CD4-positive, CD25-positive, alpha-beta regulatory T cell (primary cell): ENCODE measurements at regions not wholly inside any gene's neighbourhood (a gene's known extent, or its start where the extent isn't known, plus 50 kb on each side); places are given as distances from the start of the nearest gene placed in this dataset.
"Not testable (repeated sequence)": the region's sequence is repeated elsewhere in the genome, so short reads cannot be mapped to it uniquely, and the experiment has no call there.

Experiments used
- ATAC-seq, 2 donors: fragments of 150-1000 bp; cut with Tn5 transposase; one replicate each; pipeline ENCODE4 v1.10.0; 2021; ENCODE audit warnings: low read depth in 2 of 2, moderate number of reproducible peaks in 2 of 2, moderate library complexity in 1 of 2
- DNase-seq, 3 donors: peaks; one replicate each; pipeline versions ENCODE4 v3.0.0 to v3.0.0-alpha.2; 2012 to 2022; ENCODE audit warnings: mixed read lengths in 1 of 3
- H3K27ac ChIP-seq: one replicate; pipeline ENCODE4 v1.7.0; 2013; ENCODE audit warnings: mild to moderate bottlenecking, low read length; ENCODE audit not compliant: insufficient read depth, poor library complexity, severe bottlenecking
- H3K27me3 ChIP-seq: one replicate; pipeline ENCODE4 v1.7.0; 2013; ENCODE audit warnings: low read length; ENCODE audit not compliant: control insufficient read depth, insufficient read depth
- H3K36me3 ChIP-seq: one replicate; pipeline ENCODE4 v1.7.0; 2013; ENCODE audit warnings: mild to moderate bottlenecking, low read length, moderate library complexity; ENCODE audit not compliant: control insufficient read depth, insufficient read depth
- H3K4me1 ChIP-seq: 2 replicates; pipeline ENCODE4 v1.7.0; 2013; ENCODE audit warnings: mild to moderate bottlenecking, low read length; ENCODE audit not compliant: insufficient read depth, control insufficient read depth, poor library complexity, severe bottlenecking
- H3K4me3 ChIP-seq: one replicate; pipeline ENCODE4 v1.7.0; 2013; ENCODE audit warnings: low read depth, mild to moderate bottlenecking, low read length, moderate library complexity
- H3K9me3 ChIP-seq, 2 experiments: 1 replicate in 1 of 2; 2 replicates in 1 of 2; pipeline ENCODE4 v1.7.0; 2013; ENCODE audit warnings: low read length in 2 of 2, mild to moderate bottlenecking in 1 of 2, moderate library complexity in 1 of 2; ENCODE audit not compliant: control insufficient read depth in 2 of 2
- H3K27ac Mint-ChIP-seq, 3 donors: one replicate each; pipeline ENCODE4 v1.8.0; 2020 to 2022; ENCODE audit warnings: mild to moderate bottlenecking in 3 of 3, mixed read lengths in 3 of 3, moderate library complexity in 2 of 3
- H3K27me3 Mint-ChIP-seq: one replicate; pipeline ENCODE4 v1.8.0; 2022; ENCODE audit warnings: mild to moderate bottlenecking, mixed read lengths
- H3K36me3 Mint-ChIP-seq: one replicate; pipeline ENCODE4 v1.8.0; 2020; ENCODE audit warnings: mixed read lengths
- H3K4me1 Mint-ChIP-seq, 4 donors: one replicate each; pipeline ENCODE4 v1.8.0; 2020 to 2022; ENCODE audit warnings: mixed read lengths in 4 of 4, mild to moderate bottlenecking in 1 of 4
- H3K4me3 Mint-ChIP-seq, 4 donors: one replicate each; pipeline ENCODE4 v1.8.0; 2020 to 2022; ENCODE audit warnings: mild to moderate bottlenecking in 4 of 4, mixed read lengths in 4 of 4, moderate library complexity in 3 of 4
- H3K9me3 Mint-ChIP-seq, 7 donors: one replicate each; pipeline ENCODE4 v1.8.0; 2020 to 2022; ENCODE audit warnings: mixed read lengths in 7 of 7, mild to moderate bottlenecking in 3 of 7, moderate library complexity in 2 of 7

DNA sequence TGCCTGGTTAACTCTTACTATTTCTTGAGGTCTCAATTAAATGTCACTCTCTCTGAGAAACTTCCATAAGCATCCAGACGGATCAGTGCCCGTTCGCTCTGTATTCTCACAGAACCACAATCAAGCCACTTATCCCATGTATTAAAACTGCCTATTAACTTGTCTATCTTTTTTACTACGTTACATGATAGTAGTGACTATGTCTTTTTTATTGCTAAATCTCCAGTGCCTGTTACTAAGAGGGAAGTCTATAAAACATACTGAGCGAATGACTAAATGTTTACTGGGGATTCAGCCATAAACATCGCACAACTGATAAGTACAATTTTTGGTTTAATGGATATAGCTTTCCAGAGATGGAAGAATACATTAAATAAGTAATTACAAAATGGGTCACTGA, 399.9 kb downstream of the NXPH1 start:
- Mint-ChIP-seq H3K27me3 (no peaks in the 10 kb centered on the region), H3K27ac (no peak overlapping the region), H3K36me3 (no peaks in the 10 kb centered on the region), H3K9me3 (peaks cover 0 to 18% (median 3%) of the 10 kb centered on the region in 7 donors), H3K4me1 (no peaks in the 10 kb centered on the region), H3K4me3 (no peak overlapping the region)
- Histone ChIP-seq H3K4me3 (no peak overlapping the region), H3K27ac (no peak overlapping the region), H3K36me3 (no peaks in the 10 kb centered on the region), H3K9me3 (no peaks in the 10 kb centered on the region), H3K4me1 (no peaks in the 10 kb centered on the region), H3K27me3 (no peaks in the 10 kb centered on the region)
- ATAC-seq (no peak), DNase-seq (no peak)

DNA sequence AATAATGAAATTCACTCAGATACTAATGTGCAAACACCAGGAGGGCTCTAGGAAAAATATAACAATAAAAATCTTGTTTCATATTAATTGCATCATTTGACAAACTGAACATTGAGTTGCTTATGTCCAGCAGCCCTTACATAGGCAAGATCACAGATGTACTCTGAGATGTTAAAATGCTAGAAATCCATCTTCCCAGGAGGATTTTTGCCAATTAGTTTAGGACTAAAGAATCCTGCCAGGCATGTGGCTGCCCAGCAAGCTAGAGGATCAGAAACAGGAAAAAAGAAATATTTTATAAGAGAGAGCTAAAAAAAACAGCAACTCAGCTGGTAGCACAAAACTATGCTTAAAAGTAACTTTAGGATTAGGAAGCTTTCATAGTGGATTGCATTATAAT, 407.8 kb downstream of the NXPH1 start:
- H3K27me3 ChIP-seq, result no peaks in the 10 kb centered on the region
- Mint-ChIP-seq H3K27ac (no peak overlapping the region), H3K36me3 (no peaks in the 10 kb centered on the region), H3K4me1 (no peaks in the 10 kb centered on the region), H3K4me3 (no peak overlapping the region), H3K27me3 (no peaks in the 10 kb centered on the region), H3K9me3 (peaks cover 0 to 19% (median 4%) of the 10 kb centered on the region in 7 donors)
- H3K27ac ChIP-seq, result no peak overlapping the region
- no peak for DNase-seq
- H3K36me3 ChIP-seq, result no peaks in the 10 kb centered on the region
- H3K9me3 ChIP-seq, result no peaks in the 10 kb centered on the region
- no peak for ATAC-seq
- H3K4me3 ChIP-seq, result no peak overlapping the region
- no peaks in the 10 kb centered on the region for H3K4me1 ChIP-seq

DNA sequence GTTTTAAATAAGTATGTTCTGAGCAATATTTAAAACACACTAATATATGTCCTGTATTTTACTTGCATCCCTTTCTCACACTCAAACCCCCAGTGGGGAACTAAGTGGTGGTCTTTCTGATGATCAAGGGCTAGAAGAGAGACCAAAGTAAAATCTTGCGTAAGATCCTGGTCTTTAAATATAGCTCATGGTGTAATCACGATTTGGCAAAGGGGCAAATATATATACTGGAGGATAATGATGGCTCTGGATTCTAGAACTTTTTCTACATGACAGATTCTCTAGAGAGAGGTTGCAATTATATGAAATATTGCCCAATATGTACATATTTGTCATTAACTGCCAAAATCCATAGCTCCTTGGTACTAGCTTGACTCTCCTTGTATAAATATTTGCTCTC, 438.3 kb downstream of the NXPH1 start:
- DNase-seq, result no peak
- peaks cover 0 to 18% (median 6%) of the 10 kb centered on the region in 7 donors for H3K9me3 Mint-ChIP-seq

DNA sequence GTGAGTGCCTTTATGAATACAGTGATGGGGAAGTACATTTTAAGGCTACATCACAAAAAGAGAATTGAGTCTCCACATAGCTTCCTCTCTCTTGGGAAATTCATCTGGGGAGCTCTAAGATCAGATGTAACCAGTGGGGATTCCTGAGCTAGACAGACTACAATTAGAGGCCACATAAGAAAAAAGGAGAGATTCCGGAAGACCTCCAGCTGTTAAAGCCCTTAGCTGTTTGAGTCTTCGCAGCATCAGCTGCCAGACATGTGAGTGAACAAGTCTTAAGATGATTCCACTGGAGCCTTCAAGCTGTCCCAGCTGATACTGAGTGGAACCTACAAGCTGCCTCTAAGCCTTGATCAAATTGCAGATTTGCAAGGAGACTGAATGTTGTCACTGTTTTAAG, 448.5 kb downstream of the NXPH1 start:
- no peaks in the 10 kb centered on the region for H3K4me1 ChIP-seq
- no peaks in the 10 kb centered on the region for H3K4me1 Mint-ChIP-seq
- no peak overlapping the region for H3K27ac ChIP-seq
- DNase-seq, result no peak
- H3K27me3 ChIP-seq, result no peaks in the 10 kb centered on the region
- no peaks in the 10 kb centered on the region for H3K36me3 Mint-ChIP-seq
- H3K9me3 Mint-ChIP-seq, result peaks cover 0 to 15% (median 6%) of the 10 kb centered on the region in 7 donors
- no peak overlapping the region for H3K4me3 Mint-ChIP-seq
- no peaks in the 10 kb centered on the region for H3K27me3 Mint-ChIP-seq
- no peak overlapping the region for H3K27ac Mint-ChIP-seq
- no peak for ATAC-seq
- peaks cover 0 to 2% of the 10 kb centered on the region in 2 experiments for H3K9me3 ChIP-seq
- H3K4me3 ChIP-seq, result no peak overlapping the region
- H3K36me3 ChIP-seq, result no peaks in the 10 kb centered on the region

More for the DNA sequence above, 438.3 kb downstream of the NXPH1 start:
- no peaks in the 10 kb centered on the region for H3K27me3 Mint-ChIP-seq
- Histone ChIP-seq H3K27me3 (no peaks in the 10 kb centered on the region), H3K36me3 (no peaks in the 10 kb centered on the region), H3K27ac (no peak overlapping the region), H3K4me3 (no peak overlapping the region), H3K4me1 (no peaks in the 10 kb centered on the region), H3K9me3 (no peaks in the 10 kb centered on the region)
- no peak overlapping the region for H3K27ac Mint-ChIP-seq
- H3K4me1 Mint-ChIP-seq, result no peaks in the 10 kb centered on the region
- H3K36me3 Mint-ChIP-seq, result no peaks in the 10 kb centered on the region
- no peak overlapping the region for H3K4me3 Mint-ChIP-seq
- ATAC-seq, result no peak

DNA sequence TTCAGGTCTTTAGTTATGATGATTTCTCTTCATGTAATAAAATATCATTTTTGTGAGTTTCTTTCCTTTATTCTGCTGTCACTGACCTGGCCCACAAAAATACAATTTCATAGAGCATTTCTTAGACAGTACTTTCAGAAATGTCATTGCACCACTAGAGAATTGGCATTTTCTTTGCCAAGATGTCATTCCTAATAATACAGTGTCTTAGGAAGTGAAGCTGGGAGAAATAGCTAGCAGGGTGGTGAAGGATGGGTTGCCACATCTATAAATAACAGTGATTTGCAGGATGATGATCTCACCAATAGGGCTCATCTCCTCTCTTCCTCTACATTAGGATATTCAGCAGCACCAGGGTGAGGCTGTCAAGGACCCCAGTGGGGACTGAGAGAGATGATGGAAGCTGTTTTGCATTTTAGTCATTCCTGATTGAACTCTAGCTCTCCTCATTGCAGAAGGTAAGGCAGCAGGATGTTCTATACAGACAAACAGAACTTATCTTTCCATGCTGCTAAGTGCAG, 452.1 kb downstream of the NXPH1 start:
- H3K4me1 Mint-ChIP-seq, result no peaks in the 10 kb centered on the region
- H3K27ac Mint-ChIP-seq, result no peak overlapping the region
- no peaks in the 10 kb centered on the region for H3K36me3 ChIP-seq
- no peaks in the 10 kb centered on the region for H3K4me1 ChIP-seq
- no peaks in the 10 kb centered on the region for H3K27me3 ChIP-seq
- no peak for ATAC-seq
- no peak for DNase-seq
- no peaks in the 10 kb centered on the region for H3K27me3 Mint-ChIP-seq
- no peak overlapping the region for H3K4me3 Mint-ChIP-seq
- H3K4me3 ChIP-seq, result no peak overlapping the region
- H3K9me3 ChIP-seq, result no peaks in the 10 kb centered on the region
- peaks cover 0 to 12% (median 6%) of the 10 kb centered on the region in 7 donors for H3K9me3 Mint-ChIP-seq
- H3K27ac ChIP-seq, result no peak overlapping the region
- H3K36me3 Mint-ChIP-seq, result no peaks in the 10 kb centered on the region

DNA sequence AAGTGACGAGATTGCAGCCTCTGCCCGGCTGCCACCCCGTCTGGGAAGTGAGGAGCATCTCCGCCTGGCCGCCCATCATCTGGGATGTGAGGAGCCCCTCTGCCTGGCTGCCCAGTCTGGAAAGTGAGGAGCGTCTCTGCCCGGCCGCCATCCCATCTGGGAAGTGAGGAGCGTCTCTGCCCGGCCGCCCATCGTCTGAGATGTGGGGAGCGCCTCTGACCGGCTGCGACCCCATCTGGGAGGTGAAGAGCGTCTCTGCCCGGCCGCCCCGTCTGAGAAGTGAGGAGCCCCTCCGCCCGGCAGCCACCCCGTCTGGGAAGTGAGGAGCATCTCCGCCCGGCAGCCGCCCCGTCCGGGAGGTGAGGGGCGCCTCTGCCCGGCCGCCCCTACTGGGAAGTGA, 456.9 kb downstream of the NXPH1 start:
- not testable (repeated sequence) for H3K4me1 Mint-ChIP-seq, H3K27me3 Mint-ChIP-seq, H3K4me3 Mint-ChIP-seq, DNase-seq, H3K27ac Mint-ChIP-seq, H3K36me3 ChIP-seq, H3K4me1 ChIP-seq, H3K27ac ChIP-seq, H3K9me3 ChIP-seq, H3K27me3 ChIP-seq, ATAC-seq, H3K36me3 Mint-ChIP-seq, H3K4me3 ChIP-seq
- H3K9me3 Mint-ChIP-seq, result peaks cover 0 to 15% (median 5%) of the 10 kb centered on the region in 7 donors

DNA sequence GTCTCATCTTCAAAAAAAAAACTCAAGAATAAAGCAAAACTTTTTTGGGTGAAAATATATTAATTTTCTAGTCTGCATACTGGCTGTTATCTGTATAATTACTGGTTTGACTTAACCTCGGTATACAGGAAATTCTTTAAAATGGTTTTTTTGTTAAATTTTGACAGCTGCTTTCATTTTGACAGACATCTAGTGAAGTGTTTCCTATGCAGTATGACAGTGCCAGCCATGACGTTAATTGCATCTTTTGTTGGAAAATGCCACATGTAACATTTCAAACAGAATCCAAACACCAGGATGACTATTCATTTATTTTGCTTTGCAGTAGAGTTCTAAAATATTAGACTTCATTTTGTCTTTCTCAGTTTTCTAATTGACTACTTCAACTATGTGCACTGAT, 460.4 kb downstream of the NXPH1 start:
- H3K27me3 ChIP-seq, result no peaks in the 10 kb centered on the region
- peaks cover 0 to 19% (median 3%) of the 10 kb centered on the region in 7 donors for H3K9me3 Mint-ChIP-seq
- H3K4me3 Mint-ChIP-seq, result no peak overlapping the region
- H3K27ac ChIP-seq, result no peak overlapping the region
- H3K27ac Mint-ChIP-seq, result no peak overlapping the region
- H3K9me3 ChIP-seq, result no peaks in the 10 kb centered on the region
- H3K27me3 Mint-ChIP-seq, result no peaks in the 10 kb centered on the region
- ATAC-seq, result no peak
- no peaks in the 10 kb centered on the region for H3K36me3 ChIP-seq
- no peaks in the 10 kb centered on the region for H3K4me1 ChIP-seq
- H3K4me3 ChIP-seq, result no peak overlapping the region
- H3K36me3 Mint-ChIP-seq, result no peaks in the 10 kb centered on the region
- no peaks in the 10 kb centered on the region for H3K4me1 Mint-ChIP-seq
- no peak for DNase-seq

DNA sequence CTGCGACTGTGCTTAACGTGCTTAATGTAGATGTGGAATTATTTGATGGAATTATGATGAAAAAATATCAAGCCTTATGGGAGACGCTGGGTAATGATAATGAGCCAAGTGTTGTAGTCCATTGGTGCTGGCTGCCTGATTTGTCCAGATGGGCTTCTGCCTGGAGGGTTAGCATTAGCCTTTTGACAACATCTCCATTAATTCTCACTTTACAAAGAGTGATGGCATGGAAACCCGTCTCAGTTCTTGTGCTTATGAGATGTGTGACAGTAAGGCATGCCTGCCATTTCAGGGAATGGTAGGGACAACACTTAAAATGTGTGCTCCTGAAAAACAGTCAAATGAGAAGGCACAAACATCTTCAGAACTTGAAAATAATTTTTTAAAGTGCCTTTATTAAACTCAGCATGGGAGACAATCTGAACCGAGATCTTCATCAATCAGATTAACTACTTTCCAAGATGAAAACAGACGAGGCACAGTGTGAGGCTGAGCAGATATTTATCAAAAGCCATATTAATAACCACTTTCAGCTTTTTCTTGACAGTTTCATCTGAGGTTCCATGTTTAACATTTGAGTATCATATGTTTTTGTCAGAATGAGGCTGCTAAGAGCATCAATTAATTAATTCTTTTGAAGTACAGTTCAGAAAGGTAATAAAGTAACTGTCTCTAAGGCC, 473.1 kb downstream of the NXPH1 start:
- Histone ChIP-seq H3K9me3 (no peaks in the 10 kb centered on the region), H3K27me3 (no peaks in the 10 kb centered on the region), H3K4me1 (no peaks in the 10 kb centered on the region), H3K36me3 (no peaks in the 10 kb centered on the region), H3K27ac (no peak overlapping the region), H3K4me3 (no peak overlapping the region)
- ATAC-seq, result no peak
- H3K9me3 Mint-ChIP-seq, result peaks cover 0 to 9% (median 1%) of the 10 kb centered on the region in 7 donors
- H3K36me3 Mint-ChIP-seq, result no peaks in the 10 kb centered on the region
- no peak overlapping the region for H3K27ac Mint-ChIP-seq
- H3K4me3 Mint-ChIP-seq, result no peak overlapping the region
- H3K27me3 Mint-ChIP-seq, result no peaks in the 10 kb centered on the region
- no peaks in the 10 kb centered on the region for H3K4me1 Mint-ChIP-seq
- DNase-seq, result no peak
